ENCODE measurements at regions not wholly inside any gene's neighbourhood (a gene's known extent, or its start where the extent isn't known, plus 50 kb on each side); places are given as distances from the start of the nearest gene placed in this dataset.
A peak's percentile ranks its signal among the peaks of the same experiment; 100 is the strongest.

- Mint-ChIP-seq H3K27me3 (no peaks in the 10 kb centered on the region), H3K36me3 (no peaks in the 10 kb centered on the region), H3K9me3 (no peaks in the 10 kb centered on the region), H3K4me3 (no peak overlapping the region), H3K27ac (peak overlapping the region; percentile 11), H3K4me1 (ENCODE audit: unreplicated experiment) (peaks cover 28% of the 10 kb centered on the region)
- TF ChIP-seq CTCF (conservative IDR thresholded peaks at IDR 0.05) = no peak
- DNase-seq (ENCODE audit: extremely low spot score, unreplicated experiment) = no peak
Observed at GRCh38 chr3:156760333-156760732, 65.8 kb upstream of the LEKR1 start.

- Mint-ChIP-seq H3K27ac (peak overlapping the region; percentile 11), H3K4me1 (ENCODE audit: unreplicated experiment) (peaks cover 28% of the 10 kb centered on the region), H3K4me3 (no peak overlapping the region), H3K27me3 (no peaks in the 10 kb centered on the region), H3K9me3 (no peaks in the 10 kb centered on the region), H3K36me3 (no peaks in the 10 kb centered on the region)
- DNase-seq (ENCODE audit: extremely low spot score, unreplicated experiment) = no peak
- TF ChIP-seq CTCF (conservative IDR thresholded peaks at IDR 0.05) = no peak
Observed at GRCh38 chr3:156761007-156761406, 65.1 kb upstream of the LEKR1 start.

GRCh38 chr3:156761713-156762451, 64.3 kb upstream of the LEKR1 start:
- no peak for DNase-seq (ENCODE audit: extremely low spot score, unreplicated experiment)
- no peaks in the 10 kb centered on the region for H3K27me3 Mint-ChIP-seq
- no peak overlapping the region for H3K4me3 Mint-ChIP-seq
- H3K9me3 Mint-ChIP-seq = no peaks in the 10 kb centered on the region
- TF ChIP-seq CTCF (conservative IDR thresholded peaks at IDR 0.05) = no peak
- H3K36me3 Mint-ChIP-seq = no peaks in the 10 kb centered on the region
- H3K27ac Mint-ChIP-seq = no peak overlapping the region
- H3K4me1 Mint-ChIP-seq (ENCODE audit: unreplicated experiment) = peaks cover 28% of the 10 kb centered on the region

- H3K9me3 Mint-ChIP-seq = no peaks in the 10 kb centered on the region
Observed at GRCh38 chr3:156762631-156763185, 63.4 kb upstream of the LEKR1 start.

GRCh38 chr3:156763386-156763785, 62.8 kb upstream of the LEKR1 start:
- H3K4me3 Mint-ChIP-seq = no peak overlapping the region
- H3K27me3 Mint-ChIP-seq = no peaks in the 10 kb centered on the region
- TF ChIP-seq CTCF (conservative IDR thresholded peaks at IDR 0.05) = no peak
- no peak overlapping the region for H3K27ac Mint-ChIP-seq
- no peaks in the 10 kb centered on the region for H3K9me3 Mint-ChIP-seq
- DNase-seq (ENCODE audit: extremely low spot score, unreplicated experiment) = no peak
- no peaks in the 10 kb centered on the region for H3K36me3 Mint-ChIP-seq
- peaks cover 28% of the 10 kb centered on the region for H3K4me1 Mint-ChIP-seq (ENCODE audit: unreplicated experiment)

More at GRCh38 chr3:156762631-156763185, 63.4 kb upstream of the LEKR1 start:
- TF ChIP-seq CTCF (conservative IDR thresholded peaks at IDR 0.05) = no peak
- peak overlapping the region; percentile 13 for H3K27ac Mint-ChIP-seq
- no peaks in the 10 kb centered on the region for H3K36me3 Mint-ChIP-seq
- no peak overlapping the region for H3K4me3 Mint-ChIP-seq
- peaks cover 28% of the 10 kb centered on the region for H3K4me1 Mint-ChIP-seq (ENCODE audit: unreplicated experiment)
- H3K27me3 Mint-ChIP-seq = no peaks in the 10 kb centered on the region
- DNase-seq (ENCODE audit: extremely low spot score, unreplicated experiment) = no peak
